ENCODE measurements at regions not wholly inside any gene's neighbourhood (a gene's known extent, or its start where the extent isn't known, plus 50 kb on each side); places are given as distances from the start of the nearest gene placed in this dataset.

- Histone ChIP-seq H3K9ac (no peak overlapping the region), H3K4me2 (no peak overlapping the region), H3K79me2 (ENCODE audit: insufficient read depth) (no peaks in the 10 kb centered on the region), H4K20me1 (ENCODE audit: insufficient read depth) (no peaks in the 10 kb centered on the region), H3K27me3 (ENCODE audit: insufficient read depth) (no peaks in the 10 kb centered on the region), H3K36me3 (replicated peaks in 1 of 2; ENCODE audit: control insufficient read depth in 1 of 2, insufficient read depth in 2 of 2, low read length in 1 of 2) (no peaks in the 10 kb centered on the region), H3K27ac (ENCODE audit: low read depth in 2 of 2, low read length in 1 of 2) (no peak overlapping the region), H3F3A (replicated peaks; ENCODE audit: insufficient read depth) (no peaks in the 10 kb centered on the region), H3K9me3 (no peaks in the 10 kb centered on the region), H3K4me3 (ENCODE audit: low read depth in 2 of 2, low read length in 1 of 2) (no peak overlapping the region), H3K4me1 (ENCODE audit: control insufficient read depth in 1 of 2, insufficient read depth in 2 of 2, low read depth in 1 of 2, low read length in 1 of 2) (no peaks in the 10 kb centered on the region), H2AFZ (ENCODE audit: low read depth) (no peak overlapping the region), H3K9me2 (no peaks in the 10 kb centered on the region)
- no peak for TF ChIP-seq EZH2phosphoT487 (IDR thresholded peaks at IDR 0.05; ENCODE audit: borderline replicate concordance, low read depth)
- TF ChIP-seq TEAD4 (IDR thresholded peaks at IDR 0.05; ENCODE audit: borderline replicate concordance, insufficient read depth) = no peak
- no peak for TF ChIP-seq YY1 (IDR thresholded peaks at IDR 0.05; ENCODE audit: low read depth)
- TF ChIP-seq GABPA (IDR thresholded peaks at IDR 0.05; ENCODE audit: low read depth) = no peak
- TF ChIP-seq FOXJ3 (CRISPR knock-in tag; IDR thresholded peaks at IDR 0.05) = no peak
- TF ChIP-seq RAD21 (IDR thresholded peaks at IDR 0.05; ENCODE audit: low read length) = no peak
- TF ChIP-seq SMC3 (IDR thresholded peaks at IDR 0.05; ENCODE audit: low read depth, low read length) = no peak
- no peak for TF ChIP-seq IRF3 (IDR thresholded peaks at IDR 0.05; ENCODE audit: low read depth, low read length)
- TF ChIP-seq SIN3A (IDR thresholded peaks at IDR 0.05; ENCODE audit: borderline replicate concordance, low read depth, low read length) = no peak
- TF ChIP-seq NFIC (IDR thresholded peaks at IDR 0.05; ENCODE audit: borderline replicate concordance) = no peak
- no peak for TF ChIP-seq FOSL2 (IDR thresholded peaks at IDR 0.05; ENCODE audit: borderline replicate concordance, low read depth)
- TF ChIP-seq FOXM1 (IDR thresholded peaks at IDR 0.05; ENCODE audit: low read depth) = no peak
- TF ChIP-seq ELF1 (IDR thresholded peaks at IDR 0.05) = no peak
- CTCF ChIA-PET = no interaction called here
- POLR2A ChIA-PET = no interaction called here
- 9% methylated on average over 4 of the region's 5 CpGs for WGBS (ENCODE audit: low lambda C conversion rate)
- DNase-seq = no peak
Observed at GRCh38 chr18:42409005-42409404, 454.0 kb downstream of the PIK3C3 start.

GRCh38 chr18:42412281-42412680, 457.2 kb downstream of the PIK3C3 start:
- no peak overlapping the region for H3K9ac ChIP-seq
- H4K20me1 ChIP-seq (ENCODE audit: insufficient read depth) = no peaks in the 10 kb centered on the region
- no peak overlapping the region for H3K27ac ChIP-seq (ENCODE audit: low read depth in 2 of 2, low read length in 1 of 2)
- TF ChIP-seq POLR2AphosphoS5 (IDR thresholded peaks at IDR 0.05; ENCODE audit: low read depth, low read length) (no peak), SMC3 (IDR thresholded peaks at IDR 0.05; ENCODE audit: low read depth, low read length) (no peak), FOSL2 (IDR thresholded peaks at IDR 0.05; ENCODE audit: borderline replicate concordance, low read depth) (no peak), ZBTB33 (IDR thresholded peaks at IDR 0.05; ENCODE audit: borderline replicate concordance, low read depth) (no peak), YY1 (IDR thresholded peaks at IDR 0.05; ENCODE audit: low read depth) (no peak), TAF1 (IDR thresholded peaks at IDR 0.05; ENCODE audit: borderline replicate concordance, low read depth, low read length) (no peak), RCOR1 (IDR thresholded peaks at IDR 0.05; ENCODE audit: low read length) (no peak), JUND (IDR thresholded peaks at IDR 0.05) (no peak), MAX (IDR thresholded peaks at IDR 0.05; ENCODE audit: low read depth) (no peak), TCF12 (IDR thresholded peaks at IDR 0.05) (no peak), SIN3A (IDR thresholded peaks at IDR 0.05; ENCODE audit: borderline replicate concordance, low read depth, low read length) (no peak), USF1 (IDR thresholded peaks at IDR 0.05; ENCODE audit: borderline replicate concordance, low read depth) (no peak), USF2 (IDR thresholded peaks at IDR 0.05; ENCODE audit: borderline replicate concordance, low read depth, low read length) (no peak), NFIC (IDR thresholded peaks at IDR 0.05; ENCODE audit: borderline replicate concordance) (no peak), PBX3 (IDR thresholded peaks at IDR 0.05) (no peak), TEAD4 (IDR thresholded peaks at IDR 0.05; ENCODE audit: borderline replicate concordance, insufficient read depth) (no peak), RAD21 (IDR thresholded peaks at IDR 0.05; ENCODE audit: low read length) (no peak)
- H2AFZ ChIP-seq (ENCODE audit: low read depth) = no peak overlapping the region
- no peaks in the 10 kb centered on the region for H3K9me3 ChIP-seq
- no peaks in the 10 kb centered on the region for H3F3A ChIP-seq (replicated peaks; ENCODE audit: insufficient read depth)
- 24% methylated on average over 2 of the region's 2 CpGs for WGBS (ENCODE audit: low lambda C conversion rate)
- no peak overlapping the region for H3K4me3 ChIP-seq (ENCODE audit: low read depth in 2 of 2, low read length in 1 of 2)
- H3K9me2 ChIP-seq = no peaks in the 10 kb centered on the region
- H3K4me1 ChIP-seq (ENCODE audit: control insufficient read depth in 1 of 2, insufficient read depth in 2 of 2, low read depth in 1 of 2, low read length in 1 of 2) = no peaks in the 10 kb centered on the region
- no peaks in the 10 kb centered on the region for H3K79me2 ChIP-seq (ENCODE audit: insufficient read depth)
- H3K4me2 ChIP-seq = no peak overlapping the region
- no peaks in the 10 kb centered on the region for H3K36me3 ChIP-seq (replicated peaks in 1 of 2; ENCODE audit: control insufficient read depth in 1 of 2, insufficient read depth in 2 of 2, low read length in 1 of 2)
- DNase-seq = no peak
- ChIA-PET CTCF (no interaction called here), POLR2A (no interaction called here)
- no peaks in the 10 kb centered on the region for H3K27me3 ChIP-seq (ENCODE audit: insufficient read depth)
